ENCODE measurements at regions not wholly inside any gene's neighbourhood (a gene's known extent, or its start where the extent isn't known, plus 50 kb on each side); places are given as distances from the start of the nearest gene placed in this dataset.

GRCh38 chr3:190741788-190742187 is 120.7 kb downstream of the GMNC start:
- H3K4me1 Mint-ChIP-seq (ENCODE audit: low read depth), result no peaks in the 10 kb centered on the region
- DNase-seq (no peak), ATAC-seq (replicated peaks in 1 of 2) (no peak)
- H3K27ac Mint-ChIP-seq, result peak overlapping the region; percentile 23
- no peak overlapping the region for H3K4me3 Mint-ChIP-seq
- H3K27me3 Mint-ChIP-seq (ENCODE audit: low read depth), result peaks cover 16% of the 10 kb centered on the region
- H3K36me3 Mint-ChIP-seq (ENCODE audit: insufficient read depth in 2 of 2), result no peaks in the 10 kb centered on the region
- H3K9me3 Mint-ChIP-seq, result no peaks in the 10 kb centered on the region

GRCh38 chr3:190739641-190740185 is 122.8 kb downstream of the GMNC start:
- Mint-ChIP-seq H3K36me3 (ENCODE audit: insufficient read depth in 2 of 2) (no peaks in the 10 kb centered on the region), H3K9me3 (no peaks in the 10 kb centered on the region), H3K27ac (no peak overlapping the region), H3K4me1 (ENCODE audit: low read depth) (no peaks in the 10 kb centered on the region), H3K4me3 (no peak overlapping the region), H3K27me3 (ENCODE audit: low read depth) (peaks cover 16% of the 10 kb centered on the region)
- DNase-seq (no peak), ATAC-seq (replicated peaks in 1 of 2) (no peak)

- no peaks in the 10 kb centered on the region for H3K9me3 Mint-ChIP-seq
- no peak for DNase-seq
- H3K4me1 Mint-ChIP-seq (ENCODE audit: low read depth), result no peaks in the 10 kb centered on the region
- H3K27ac Mint-ChIP-seq, result no peak overlapping the region
- no peak overlapping the region for H3K4me3 Mint-ChIP-seq
- H3K36me3 Mint-ChIP-seq (ENCODE audit: insufficient read depth in 2 of 2), result no peaks in the 10 kb centered on the region
- ATAC-seq (replicated peaks in 1 of 2), result no peak
- H3K27me3 Mint-ChIP-seq (ENCODE audit: low read depth), result peaks cover 16% of the 10 kb centered on the region
Observed at GRCh38 chr3:190738636-190739155, 123.8 kb downstream of the GMNC start.

GRCh38 chr3:190737446-190737845 is 125.0 kb downstream of the GMNC start:
- H3K27me3 Mint-ChIP-seq (ENCODE audit: low read depth), result peaks cover 16% of the 10 kb centered on the region
- H3K27ac Mint-ChIP-seq, result no peak overlapping the region

GRCh38 chr3:190734490-190734889 is 128.0 kb downstream of the GMNC start:
- Mint-ChIP-seq H3K4me3 (no peak overlapping the region), H3K27ac (no peak overlapping the region), H3K36me3 (ENCODE audit: insufficient read depth in 2 of 2) (no peaks in the 10 kb centered on the region), H3K9me3 (no peaks in the 10 kb centered on the region), H3K4me1 (ENCODE audit: low read depth) (no peaks in the 10 kb centered on the region), H3K27me3 (ENCODE audit: low read depth) (peaks cover 9% of the 10 kb centered on the region)
- DNase-seq (no peak), ATAC-seq (replicated peaks in 1 of 2) (no peak)

More at GRCh38 chr3:190737446-190737845, 125.0 kb downstream of the GMNC start:
- Mint-ChIP-seq H3K9me3 (no peaks in the 10 kb centered on the region), H3K36me3 (ENCODE audit: insufficient read depth in 2 of 2) (no peaks in the 10 kb centered on the region), H3K4me3 (no peak overlapping the region), H3K4me1 (ENCODE audit: low read depth) (no peaks in the 10 kb centered on the region)
- ATAC-seq (replicated peaks in 1 of 2), result no peak
- DNase-seq, result no peak

GRCh38 chr3:190733591-190734146 is 128.8 kb downstream of the GMNC start:
- Mint-ChIP-seq H3K4me3 (no peak overlapping the region), H3K4me1 (ENCODE audit: low read depth) (no peaks in the 10 kb centered on the region), H3K36me3 (ENCODE audit: insufficient read depth in 2 of 2) (no peaks in the 10 kb centered on the region), H3K27ac (no peak overlapping the region), H3K27me3 (ENCODE audit: low read depth) (peaks cover 9% of the 10 kb centered on the region), H3K9me3 (no peaks in the 10 kb centered on the region)
- ATAC-seq (replicated peaks in 1 of 2), result no peak
- DNase-seq, result no peak

GRCh38 chr3:190731596-190731995 is 130.9 kb downstream of the GMNC start:
- H3K4me1 Mint-ChIP-seq (ENCODE audit: low read depth), result no peaks in the 10 kb centered on the region
- ATAC-seq (replicated peaks in 1 of 2) (no peak), DNase-seq (no peak)
- H3K4me3 Mint-ChIP-seq, result no peak overlapping the region
- no peaks in the 10 kb centered on the region for H3K9me3 Mint-ChIP-seq
- H3K27ac Mint-ChIP-seq, result no peak overlapping the region
- no peaks in the 10 kb centered on the region for H3K27me3 Mint-ChIP-seq (ENCODE audit: low read depth)
- H3K36me3 Mint-ChIP-seq (ENCODE audit: insufficient read depth in 2 of 2), result no peaks in the 10 kb centered on the region

- H3K9me3 Mint-ChIP-seq, result no peaks in the 10 kb centered on the region
- H3K4me1 Mint-ChIP-seq (ENCODE audit: low read depth), result no peaks in the 10 kb centered on the region
- H3K36me3 Mint-ChIP-seq (ENCODE audit: insufficient read depth in 2 of 2), result no peaks in the 10 kb centered on the region
- no peak overlapping the region for H3K4me3 Mint-ChIP-seq
- DNase-seq, result no peak
- ATAC-seq (replicated peaks in 1 of 2), result no peak
- peaks cover 8% of the 10 kb centered on the region for H3K27me3 Mint-ChIP-seq (ENCODE audit: low read depth)
- H3K27ac Mint-ChIP-seq, result no peak overlapping the region
Observed at GRCh38 chr3:190728574-190729246, 133.8 kb downstream of the GMNC start.

GRCh38 chr3:190722181-190722905 is 140.2 kb downstream of the GMNC start:
- ATAC-seq (replicated peaks in 1 of 2), result no peak
- Mint-ChIP-seq H3K27me3 (ENCODE audit: low read depth) (peaks cover 13% of the 10 kb centered on the region), H3K27ac (no peak overlapping the region)

GRCh38 chr3:190721330-190721729 is 141.2 kb downstream of the GMNC start:
- ATAC-seq (replicated peaks in 1 of 2), result no peak
- Mint-ChIP-seq H3K9me3 (no peaks in the 10 kb centered on the region), H3K27ac (no peak overlapping the region), H3K36me3 (ENCODE audit: insufficient read depth in 2 of 2) (no peaks in the 10 kb centered on the region), H3K4me1 (ENCODE audit: low read depth) (no peaks in the 10 kb centered on the region), H3K27me3 (ENCODE audit: low read depth) (peaks cover 13% of the 10 kb centered on the region), H3K4me3 (no peak overlapping the region)
- DNase-seq, result no peak

More at GRCh38 chr3:190722181-190722905, 140.2 kb downstream of the GMNC start:
- no peaks in the 10 kb centered on the region for H3K36me3 Mint-ChIP-seq (ENCODE audit: insufficient read depth in 2 of 2)
- DNase-seq, result no peak
- H3K4me1 Mint-ChIP-seq (ENCODE audit: low read depth), result no peaks in the 10 kb centered on the region
- H3K4me3 Mint-ChIP-seq, result no peak overlapping the region
- no peaks in the 10 kb centered on the region for H3K9me3 Mint-ChIP-seq

- Mint-ChIP-seq H3K4me3 (no peak overlapping the region), H3K9me3 (no peaks in the 10 kb centered on the region), H3K4me1 (ENCODE audit: low read depth) (no peaks in the 10 kb centered on the region), H3K27ac (no peak overlapping the region), H3K36me3 (ENCODE audit: insufficient read depth in 2 of 2) (no peaks in the 10 kb centered on the region), H3K27me3 (ENCODE audit: low read depth) (peaks cover 19% of the 10 kb centered on the region)
- no peak for ATAC-seq (replicated peaks in 1 of 2)
- DNase-seq, result no peak
Observed at GRCh38 chr3:190718671-190719070, 143.8 kb downstream of the GMNC start.

- Mint-ChIP-seq H3K27ac (no peak overlapping the region), H3K27me3 (ENCODE audit: low read depth) (peaks cover 19% of the 10 kb centered on the region), H3K4me1 (ENCODE audit: low read depth) (no peaks in the 10 kb centered on the region), H3K4me3 (no peak overlapping the region), H3K9me3 (no peaks in the 10 kb centered on the region), H3K36me3 (ENCODE audit: insufficient read depth in 2 of 2) (no peaks in the 10 kb centered on the region)
- DNase-seq, result no peak
- ATAC-seq (replicated peaks in 1 of 2), result no peak
Observed at GRCh38 chr3:190718097-190718496, 144.4 kb downstream of the GMNC start.

GRCh38 chr3:190716961-190717360 is 145.5 kb downstream of the GMNC start:
- no peak overlapping the region for H3K4me3 Mint-ChIP-seq
- no peak for ATAC-seq (replicated peaks in 1 of 2)
- peaks cover 29% of the 10 kb centered on the region for H3K27me3 Mint-ChIP-seq (ENCODE audit: low read depth)
- H3K9me3 Mint-ChIP-seq, result no peaks in the 10 kb centered on the region
- H3K4me1 Mint-ChIP-seq (ENCODE audit: low read depth), result no peaks in the 10 kb centered on the region
- H3K36me3 Mint-ChIP-seq (ENCODE audit: insufficient read depth in 2 of 2), result no peaks in the 10 kb centered on the region
- H3K27ac Mint-ChIP-seq, result no peak overlapping the region
- DNase-seq, result no peak
